NCI-H774 (cell line): ENCODE measurements at regions not wholly inside any gene's neighbourhood (a gene's known extent, or its start where the extent isn't known, plus 50 kb on each side); places are given as distances from the start of the nearest gene placed in this dataset.

ENCODE experiments used
- DNase-seq: peaks from one replicate; lab custom pipeline; 2025; lab: John Stamatoyannopoulos, UW

DNA sequence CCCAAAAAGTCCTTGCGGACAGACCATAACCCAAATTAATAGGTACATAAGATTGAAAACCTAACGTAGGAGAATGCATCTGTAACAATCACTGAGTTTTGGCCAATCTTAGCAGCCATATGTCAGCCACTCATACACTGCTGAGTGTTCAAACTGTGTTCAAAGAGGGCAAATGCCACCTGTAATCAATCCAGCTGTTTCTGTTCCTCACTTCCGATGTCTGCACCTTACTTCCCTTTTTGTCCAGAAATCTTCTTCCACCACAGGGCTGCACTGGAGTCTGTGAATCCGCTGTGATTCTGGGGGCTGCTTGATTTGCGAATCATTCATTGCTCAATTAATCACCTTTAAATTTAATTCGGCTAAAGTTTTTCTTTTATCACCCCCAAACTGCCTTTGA lies 263.9 kb downstream of the ICE1 start:
- DNase-seq: no peak

DNA sequence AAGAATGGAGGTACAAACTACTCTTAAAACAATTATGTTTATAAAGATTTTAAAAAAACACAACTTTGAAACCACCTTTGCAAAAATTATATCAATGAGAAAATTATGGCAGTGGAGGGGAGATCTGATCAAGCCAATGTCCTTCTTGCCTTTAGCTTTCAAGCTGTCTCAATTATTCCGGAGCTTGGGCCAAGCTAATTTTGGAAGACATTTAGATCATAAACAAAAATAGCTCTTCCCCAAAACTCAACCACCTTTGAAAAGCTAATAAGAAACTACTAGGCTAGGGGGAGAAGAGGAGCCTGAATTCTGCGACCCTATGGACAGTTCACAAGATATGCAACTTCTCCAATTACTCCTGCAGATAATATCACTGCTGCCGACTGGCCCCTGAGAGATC lies 263.3 kb downstream of the ICE1 start:
- no peak for DNase-seq

DNA sequence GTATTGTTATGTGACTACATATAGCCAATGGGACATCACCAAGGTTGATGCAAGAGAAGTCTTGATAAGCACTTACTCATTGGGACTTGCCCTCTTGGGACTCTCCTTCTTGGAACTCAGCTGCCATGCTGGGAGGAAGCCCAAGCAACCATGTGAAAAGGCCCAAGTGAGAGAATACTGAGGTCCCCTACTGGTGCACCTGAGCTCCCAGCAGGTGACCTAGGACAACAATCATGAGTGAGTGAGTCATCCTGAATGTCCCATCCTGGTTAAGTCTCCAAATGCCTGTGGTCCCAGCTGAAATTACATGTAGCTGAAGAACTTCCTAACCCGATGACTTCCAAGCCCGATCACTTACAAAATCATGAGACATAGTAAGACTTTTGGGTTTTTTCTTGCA lies 260.7 kb downstream of the ICE1 start:
- DNase-seq: no peak

DNA sequence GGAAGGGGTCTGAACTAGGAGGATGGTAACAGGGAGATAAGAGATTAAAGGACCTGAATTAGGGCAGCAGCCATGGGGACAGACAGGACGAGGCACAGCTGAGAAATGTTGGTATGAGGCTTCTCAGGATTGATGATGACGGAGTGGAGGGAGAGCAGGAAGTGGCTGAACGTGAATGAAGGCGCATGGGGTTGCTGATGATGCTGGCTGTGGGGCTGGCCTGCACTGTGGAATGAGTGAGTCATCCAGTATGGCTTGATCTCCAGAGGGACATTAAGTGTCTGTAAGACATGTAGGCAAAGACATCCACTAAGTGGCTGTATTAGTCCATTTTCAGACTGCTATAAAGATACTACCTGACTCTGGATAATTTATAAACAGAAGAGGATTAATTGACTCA lies 256.4 kb downstream of the ICE1 start:
- DNase-seq: no peak

DNA sequence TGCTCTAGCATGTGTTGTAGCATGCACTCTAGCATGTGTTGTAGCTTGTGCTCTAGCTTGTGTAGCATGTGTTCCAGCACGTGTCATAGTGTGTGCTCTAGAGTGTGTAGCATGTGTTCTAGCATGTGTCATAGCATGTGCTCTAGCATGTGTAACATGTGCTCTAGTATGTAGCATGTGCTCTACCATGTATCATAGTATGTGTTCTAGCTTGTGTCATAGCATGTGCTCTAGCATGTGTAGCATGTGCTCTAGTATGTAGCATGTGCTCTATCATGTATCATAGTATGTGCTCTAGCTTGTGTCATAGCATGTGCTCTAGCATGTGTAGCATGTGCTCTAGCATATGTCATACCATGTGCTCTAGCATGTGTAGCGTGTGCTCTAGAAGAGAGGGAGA lies 255.3 kb downstream of the ICE1 start:
- no peak for DNase-seq

DNA sequence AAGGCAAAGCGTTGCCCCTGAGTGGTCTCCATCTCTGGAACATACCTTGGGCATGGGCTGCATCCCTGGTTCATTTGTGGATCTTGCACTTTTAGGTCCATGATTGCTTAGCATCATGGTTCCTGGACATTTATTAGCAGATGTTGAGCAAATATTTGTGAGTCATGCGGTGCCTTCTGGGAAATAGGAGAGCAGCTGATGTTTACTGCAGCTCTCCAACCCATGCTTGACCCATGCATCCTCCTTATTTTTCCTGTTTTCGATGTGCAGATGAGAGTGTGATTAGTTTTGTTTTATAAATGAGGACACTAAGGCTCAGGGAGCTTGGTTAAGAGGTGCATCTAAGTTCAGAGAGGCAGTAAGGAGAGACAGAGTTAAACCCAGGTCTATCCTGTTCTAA lies 253.7 kb downstream of the ICE1 start:
- DNase-seq: no peak

DNA sequence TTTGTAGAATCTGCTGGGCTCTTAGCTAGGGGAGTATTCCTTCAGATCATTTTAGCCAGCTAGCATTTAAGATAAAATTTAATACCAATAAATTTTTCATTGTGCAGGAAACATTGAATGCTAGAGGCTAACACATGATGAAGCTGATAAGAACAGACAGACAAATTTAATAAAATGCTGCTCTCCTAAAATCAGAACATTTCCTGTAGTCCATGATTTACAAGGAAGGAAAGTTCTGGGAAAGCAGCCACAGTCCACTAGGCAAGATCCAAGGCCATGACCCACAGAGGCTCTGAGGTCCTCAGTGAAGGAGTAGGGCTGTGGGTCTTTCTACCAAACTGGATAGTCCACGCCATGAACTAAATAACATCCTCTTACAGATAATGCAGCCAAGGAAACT lies 253.0 kb downstream of the ICE1 start:
- no peak for DNase-seq

DNA sequence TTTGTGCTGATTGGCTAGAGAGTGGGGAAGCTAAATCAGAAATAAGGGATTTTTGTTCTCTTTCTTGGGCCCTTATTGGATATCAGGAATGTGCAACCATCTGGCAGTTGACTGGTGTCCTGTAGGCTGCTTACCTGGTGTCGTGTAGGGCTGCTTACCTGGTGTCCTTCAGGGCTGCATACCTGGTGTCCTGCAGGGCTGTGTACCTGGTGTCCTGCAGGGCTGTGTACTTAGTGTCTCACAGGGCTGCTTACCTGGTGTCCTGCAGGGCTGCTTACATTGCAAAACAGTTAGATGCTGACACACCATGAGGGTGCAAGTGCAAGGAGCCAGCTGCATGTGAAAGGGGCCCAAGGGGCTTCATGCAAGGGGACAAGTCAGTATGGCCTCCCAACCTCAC lies 249.3 kb downstream of the ICE1 start:
- no peak for DNase-seq

DNA sequence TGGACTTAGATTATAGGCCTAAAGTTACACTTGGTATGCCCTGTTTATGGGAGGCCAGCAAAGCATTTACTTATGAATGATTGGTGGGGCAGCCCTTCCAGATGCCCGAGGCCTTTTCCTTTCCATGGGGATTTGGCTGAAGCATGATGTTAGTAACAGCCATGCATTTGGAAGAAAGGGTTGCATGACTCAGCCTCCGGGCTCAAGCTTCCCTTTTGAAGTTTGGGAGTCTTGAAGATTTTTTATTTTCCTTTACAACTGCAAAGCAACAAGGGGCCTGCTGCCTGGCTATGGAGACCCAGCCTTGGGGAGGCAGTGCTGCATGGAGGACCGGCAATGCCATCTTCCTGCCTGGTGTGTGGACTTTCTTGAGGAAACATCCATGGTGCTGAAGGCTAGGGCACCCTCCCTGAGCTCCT lies 244.7 kb downstream of the ICE1 start:
- no peak for DNase-seq

DNA sequence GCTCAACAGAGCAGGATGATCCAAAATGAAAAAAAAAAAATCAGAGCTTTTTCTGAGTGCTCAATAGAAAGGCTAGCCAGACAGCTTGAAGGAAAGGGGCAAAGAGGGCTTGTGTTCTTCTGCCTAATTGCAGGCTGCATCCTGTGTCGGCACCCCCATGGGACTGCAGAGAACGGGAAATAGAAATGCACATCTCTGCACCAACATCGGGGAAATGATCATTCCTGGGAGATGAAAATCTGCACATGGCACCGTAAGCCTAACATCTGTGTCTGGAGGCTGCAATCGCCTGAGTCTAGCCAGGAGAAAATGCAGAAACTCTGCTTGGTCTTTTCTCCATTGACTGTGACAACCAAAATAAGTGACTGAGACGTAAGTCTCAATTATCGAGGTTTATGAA lies 243.9 kb downstream of the ICE1 start:
- no peak for DNase-seq

DNA sequence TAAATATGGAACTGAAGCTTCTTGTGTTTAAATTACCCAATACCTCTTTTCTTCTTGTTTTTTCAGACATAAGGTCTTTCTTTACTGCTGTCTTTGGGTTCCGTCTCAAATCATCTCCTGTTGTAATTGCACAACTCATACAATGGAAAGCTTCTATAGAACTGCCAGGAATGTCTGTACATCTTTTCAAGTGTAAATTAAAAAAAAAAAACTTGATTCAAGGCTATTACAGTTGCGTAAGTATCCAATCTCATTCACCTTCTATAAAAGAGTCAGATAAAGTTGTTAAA lies 243.5 kb downstream of the ICE1 start:
- no peak for DNase-seq

DNA sequence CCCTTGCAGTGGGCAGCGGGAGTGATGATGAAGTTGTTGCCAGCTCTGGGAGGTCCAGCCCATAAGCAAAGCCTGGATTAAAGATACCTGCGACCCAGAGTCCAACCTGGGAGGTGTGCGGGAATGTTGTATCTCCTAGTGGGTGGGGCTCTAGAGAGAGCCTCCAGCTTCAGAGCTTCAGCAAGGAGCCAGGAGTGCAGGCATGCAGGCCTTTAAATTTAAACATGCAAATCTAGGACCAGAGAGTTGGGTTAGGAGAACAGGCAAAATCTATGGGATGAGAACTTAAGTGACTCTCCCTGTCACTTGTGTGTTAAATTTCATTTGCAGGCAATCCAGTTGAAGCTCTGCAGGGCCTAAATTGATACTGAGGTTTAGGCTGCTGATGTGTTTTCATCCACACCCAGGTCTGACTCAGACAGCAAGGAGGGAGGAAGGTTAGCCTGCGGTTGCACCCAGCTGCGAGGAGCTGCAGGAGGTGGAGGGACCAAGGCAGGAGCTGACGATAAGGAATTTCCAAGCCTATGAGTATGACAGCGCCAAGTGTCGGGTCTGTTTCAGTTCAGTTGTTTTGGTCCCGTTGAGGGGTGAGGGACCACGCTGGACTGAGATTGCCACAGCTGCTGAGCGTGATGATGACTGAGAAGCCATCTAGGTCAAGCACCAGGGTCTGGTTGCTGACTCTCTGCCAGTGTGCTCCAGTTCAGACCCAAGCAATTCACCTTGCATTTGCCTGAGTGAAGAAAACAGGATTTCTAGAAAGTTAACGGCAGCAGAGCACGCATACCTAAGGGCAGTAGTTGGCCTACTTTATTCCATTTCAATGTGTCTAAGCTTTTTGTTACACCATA lies 243.0 kb downstream of the ICE1 start:
- no peak for DNase-seq

DNA sequence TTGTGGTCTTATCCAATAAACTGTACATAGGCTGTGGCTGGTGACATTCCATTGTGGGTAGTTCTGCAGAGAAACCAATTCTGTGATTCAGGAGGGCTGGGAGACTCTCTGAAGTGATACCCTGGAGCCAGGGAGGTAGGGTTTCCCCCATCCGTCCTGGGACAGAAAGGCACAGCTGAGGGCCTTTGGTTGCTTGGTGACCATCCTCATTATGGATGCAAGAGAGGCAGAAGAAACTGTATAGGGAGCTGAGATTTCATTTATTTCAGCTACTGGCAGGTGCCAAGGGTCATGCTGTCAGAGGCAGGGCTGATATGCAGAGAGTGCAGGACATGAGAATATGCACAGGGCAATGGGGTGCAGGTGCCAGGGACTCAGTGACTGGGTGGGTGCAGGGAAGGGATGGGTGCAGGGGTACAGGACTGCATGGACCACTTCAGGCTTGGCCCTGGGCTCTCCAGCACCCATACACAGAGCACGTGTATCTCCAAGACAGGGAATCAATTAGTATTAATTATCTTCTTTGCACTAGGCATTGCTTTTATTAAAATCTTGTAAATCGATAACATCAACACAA lies 236.5 kb downstream of the ICE1 start:
- DNase-seq: no peak

DNA sequence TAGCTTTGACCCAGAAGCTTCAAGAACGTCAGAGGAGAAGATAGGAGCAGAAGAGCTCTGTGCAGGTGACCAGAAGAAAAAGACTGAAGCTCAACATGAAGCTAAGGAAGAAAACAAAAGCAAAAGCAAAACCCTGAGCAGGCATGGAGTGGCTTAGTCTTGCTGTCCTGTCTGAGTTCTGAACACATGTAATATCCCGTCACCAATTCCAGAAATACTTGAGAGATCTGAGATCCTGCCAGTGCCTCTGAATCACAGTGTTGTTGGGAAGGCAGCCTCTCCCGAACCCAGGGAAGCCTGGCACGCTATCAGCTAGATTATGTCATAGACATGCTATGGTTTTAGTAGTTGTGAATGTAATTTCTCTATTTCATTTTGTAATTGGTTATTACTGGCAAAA lies 235.7 kb downstream of the ICE1 start:
- DNase-seq: no peak

DNA sequence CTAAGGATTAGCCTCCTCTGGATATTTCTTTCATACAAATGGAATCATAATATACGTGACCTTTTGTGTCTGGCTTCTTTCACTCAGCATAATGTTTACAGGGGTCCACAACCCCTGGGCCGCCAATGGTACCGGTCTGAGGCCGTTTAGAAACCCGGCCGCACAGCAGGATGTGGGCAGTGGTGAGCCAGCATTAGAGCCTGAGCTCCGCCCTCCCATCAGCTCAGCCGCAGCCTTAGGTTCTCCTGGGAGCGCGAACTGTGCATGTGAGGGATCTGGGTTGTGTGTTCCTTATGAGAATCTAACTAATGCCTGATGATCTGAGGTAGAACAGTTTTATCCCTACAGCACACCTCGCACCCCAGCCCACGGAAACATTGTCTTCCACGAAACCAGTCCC lies 229.7 kb downstream of the ICE1 start:
- no peak for DNase-seq

DNA sequence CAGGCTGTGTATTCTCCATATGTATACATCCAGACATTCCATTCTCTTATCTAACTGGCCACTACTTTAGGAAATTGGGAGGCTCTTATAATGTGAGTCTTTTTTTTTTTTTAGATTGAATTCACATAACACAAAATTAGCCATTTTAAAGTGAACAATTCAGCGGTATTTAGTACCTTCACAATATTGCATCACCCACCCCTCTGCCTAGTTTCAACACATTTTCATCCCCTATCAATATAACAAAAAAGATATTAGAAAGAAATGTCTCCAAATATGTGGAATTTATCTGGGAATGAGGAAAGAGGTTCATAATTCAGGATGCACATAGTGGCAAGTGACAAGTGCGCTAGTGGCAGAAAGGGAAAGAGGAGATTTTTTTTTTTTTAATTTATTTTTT lies 228.5 kb downstream of the ICE1 start:
- DNase-seq: no peak

DNA sequence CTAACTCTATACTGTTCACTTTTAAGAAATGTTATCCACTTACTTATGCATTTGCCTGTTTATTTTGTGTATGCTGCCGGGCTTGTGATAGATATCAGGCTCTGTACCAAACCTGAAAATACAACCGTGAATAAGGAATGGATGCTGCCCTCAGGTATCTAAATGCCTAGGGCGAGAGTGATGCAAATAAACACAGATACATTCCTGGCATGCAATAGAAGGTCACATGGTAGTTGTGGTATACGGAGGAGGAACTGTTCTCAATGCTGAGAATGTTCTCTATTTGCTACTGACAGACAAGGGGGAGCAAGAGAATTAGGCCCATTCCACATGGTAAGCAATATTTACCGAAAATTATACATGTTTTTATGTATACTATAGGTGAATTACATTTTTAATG lies 227.8 kb downstream of the ICE1 start:
- DNase-seq: no peak

DNA sequence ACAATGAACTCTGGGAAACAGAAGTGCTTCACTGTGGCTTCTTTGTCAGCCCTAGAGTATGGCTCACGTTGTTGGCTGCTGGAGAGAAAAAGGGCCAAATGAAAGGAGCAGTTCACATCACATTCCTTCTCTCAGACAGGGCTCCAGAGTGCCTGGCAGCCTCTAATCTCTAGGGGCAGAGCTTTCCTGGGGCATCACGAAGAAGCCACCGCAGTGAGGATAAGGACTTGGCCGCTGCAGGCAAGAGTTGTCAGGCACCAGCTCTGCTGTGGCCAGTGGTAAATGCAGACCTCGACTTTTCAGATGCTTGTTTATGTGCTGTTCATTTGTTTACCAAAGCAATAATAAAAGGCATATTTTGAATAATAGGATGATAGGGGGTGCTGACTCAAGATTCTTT lies 227.2 kb downstream of the ICE1 start:
- no peak for DNase-seq

DNA sequence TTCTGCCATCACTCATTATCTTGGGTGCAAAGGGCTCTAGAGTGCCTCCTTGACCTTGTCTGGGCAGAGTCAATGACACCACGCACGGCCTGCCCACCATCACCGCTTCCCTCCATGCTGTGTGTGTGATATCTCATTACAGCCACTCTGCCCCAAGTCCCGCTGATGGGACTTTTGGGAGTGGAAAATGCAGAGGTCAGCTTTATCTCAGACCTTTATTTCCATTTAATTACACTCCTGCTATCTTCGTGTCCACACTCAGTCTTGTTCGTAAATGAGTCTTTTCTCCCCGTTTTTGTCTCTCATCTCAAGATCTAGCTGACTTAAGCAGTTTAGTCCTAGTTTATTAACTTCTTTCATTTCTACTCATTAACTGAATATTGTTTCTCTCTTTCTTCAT lies 226.2 kb downstream of the ICE1 start:
- no peak for DNase-seq

DNA sequence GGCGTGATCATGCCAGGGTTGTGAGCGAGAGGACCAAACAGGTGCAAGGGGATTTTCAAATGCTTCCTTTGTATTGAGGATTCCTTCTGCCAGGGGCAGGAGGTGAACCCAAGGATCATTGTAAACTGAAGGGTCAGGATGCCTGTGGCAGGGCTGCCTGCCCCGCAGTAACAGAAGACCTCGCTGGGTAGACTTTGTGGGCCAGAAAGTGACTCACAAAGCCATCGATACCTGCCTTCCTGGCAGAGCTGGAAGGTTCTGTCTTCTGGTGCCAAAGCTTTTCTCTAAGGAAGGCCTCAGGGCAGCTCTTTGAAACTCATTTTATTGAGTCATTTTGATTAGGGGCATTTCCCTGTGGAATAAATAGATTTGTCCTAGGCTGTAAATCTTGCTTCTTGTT lies 223.4 kb downstream of the ICE1 start:
- no peak for DNase-seq

DNA sequence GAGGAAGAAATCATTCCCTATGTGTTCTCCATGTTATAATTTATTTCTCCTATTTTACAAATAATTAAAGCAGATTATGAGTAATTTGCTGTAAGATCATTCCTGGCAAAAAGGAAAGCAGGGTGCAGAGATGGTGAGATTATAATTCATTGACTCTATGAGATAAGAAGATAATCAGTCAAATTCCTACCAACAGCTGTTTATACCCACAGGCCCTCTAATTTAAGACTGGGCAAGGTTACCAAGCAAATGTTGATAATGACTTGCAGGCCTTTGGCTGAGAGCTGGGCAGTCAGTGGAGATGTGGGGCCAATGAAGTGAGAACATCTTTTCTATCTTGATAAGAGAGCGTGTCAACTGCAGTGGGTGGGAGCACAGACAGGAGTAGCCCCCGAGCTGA lies 222.7 kb downstream of the ICE1 start:
- DNase-seq: no peak

DNA sequence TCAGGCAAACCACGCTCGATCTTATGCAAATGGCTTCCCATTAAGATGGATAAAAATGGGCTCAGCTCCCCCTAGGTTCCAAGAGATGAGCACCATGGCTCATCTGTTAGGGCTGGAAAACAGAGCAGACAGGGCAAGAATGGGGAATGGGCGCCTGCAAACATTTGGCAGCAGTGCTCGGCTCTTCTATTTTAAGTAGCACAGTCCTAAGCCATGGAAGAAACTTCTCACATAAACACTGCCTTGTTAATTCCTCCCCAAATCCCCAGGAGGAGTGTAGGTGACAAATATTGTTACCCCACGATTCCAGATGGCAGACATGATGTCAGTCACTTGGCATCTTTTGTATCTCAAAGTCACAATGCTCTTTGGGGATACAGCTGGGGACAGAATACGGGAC lies 221.8 kb downstream of the ICE1 start:
- no peak for DNase-seq

DNA sequence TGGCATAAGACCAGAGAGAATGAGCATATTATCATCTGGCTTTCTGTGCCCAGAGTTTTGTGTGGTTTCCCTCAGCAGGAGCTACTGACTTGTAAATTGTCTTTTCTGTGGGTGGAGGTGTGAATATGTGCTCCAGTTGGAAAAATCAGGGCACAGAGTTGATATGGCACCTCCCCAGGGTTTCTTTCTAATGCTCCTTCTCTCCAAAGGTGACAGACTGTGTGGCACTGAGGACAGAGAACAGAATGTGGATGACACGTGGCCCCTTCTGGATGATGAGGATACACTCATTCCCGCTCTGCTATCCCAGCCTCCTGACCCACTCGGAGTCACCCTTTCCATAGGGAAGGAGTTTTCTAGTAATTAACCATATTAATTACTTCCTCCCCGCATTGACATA lies 221.0 kb downstream of the ICE1 start:
- no peak for DNase-seq

DNA sequence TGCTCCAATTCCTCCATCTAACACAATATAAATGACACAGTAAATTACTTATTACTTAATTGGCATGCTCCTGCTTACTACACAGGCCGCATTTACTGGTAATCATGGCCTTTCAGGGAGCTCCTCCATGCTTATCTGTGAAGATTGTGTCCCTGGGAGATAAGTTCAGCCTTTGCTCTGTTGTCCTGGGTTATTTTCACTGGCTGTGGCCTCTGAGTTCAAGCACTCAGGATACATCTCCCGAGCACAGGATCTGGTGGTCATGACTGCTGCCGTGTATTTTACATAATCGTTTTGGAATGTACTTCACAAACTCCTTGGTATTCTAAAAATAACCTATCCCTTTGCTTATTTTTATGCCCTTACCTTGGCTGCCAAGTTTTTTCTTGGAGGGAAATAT lies 215.7 kb downstream of the ICE1 start:
- DNase-seq: no peak
